ENCODE measurements at regions not wholly inside any gene's neighbourhood (a gene's known extent, or its start where the extent isn't known, plus 50 kb on each side); places are given as distances from the start of the nearest gene placed in this dataset.
A peak's percentile ranks its signal among the peaks of the same experiment; 100 is the strongest.

- Histone ChIP-seq H3K36me3 (no peaks in the 10 kb centered on the region), H3K4me3 (no peak overlapping the region), H3K27me3 (replicated peaks; ENCODE audit: insufficient read depth) (no peaks in the 10 kb centered on the region), H3K9me3 (no peaks in the 10 kb centered on the region), H3K27ac (no peak overlapping the region), H3K4me1 (ENCODE audit: control insufficient read depth in 1 of 2, low read depth in 2 of 2) (peaks cover 4 to 28% of the 10 kb centered on the region in 2 donors)
- DNase-seq (ENCODE audit: low spot score) (no peak), ATAC-seq (ENCODE audit: insufficient number of reproducible peaks, low FRiP score, low read depth) (no peak)
- TF ChIP-seq CTCF (IDR thresholded peaks at IDR 0.05), result no peak
These were observed 182.9 kb upstream of the NCAM1 start for GRCh38 chr11:112778091-112778876.

- Histone ChIP-seq H3K9me3 (no peaks in the 10 kb centered on the region), H3K4me3 (no peak overlapping the region), H3K27me3 (replicated peaks; ENCODE audit: insufficient read depth) (no peaks in the 10 kb centered on the region), H3K27ac (no peak overlapping the region), H3K4me1 (ENCODE audit: control insufficient read depth in 1 of 2, low read depth in 2 of 2) (peaks cover 4 to 31% of the 10 kb centered on the region in 2 donors), H3K36me3 (no peaks in the 10 kb centered on the region)
- TF ChIP-seq CTCF (IDR thresholded peaks at IDR 0.05), result no peak
- no peak for DNase-seq (ENCODE audit: low spot score)
- ATAC-seq (ENCODE audit: insufficient number of reproducible peaks, low FRiP score, low read depth), result no peak
These were observed 182.3 kb upstream of the NCAM1 start for GRCh38 chr11:112778877-112779266.

GRCh38 chr11:112780351-112781087 is 180.7 kb upstream of the NCAM1 start:
- H3K9me3 ChIP-seq, result no peaks in the 10 kb centered on the region
- no peaks in the 10 kb centered on the region for H3K36me3 ChIP-seq
- peaks cover 11 to 48% of the 10 kb centered on the region in 2 donors for H3K4me1 ChIP-seq (ENCODE audit: control insufficient read depth in 1 of 2, low read depth in 2 of 2)
- H3K27me3 ChIP-seq (replicated peaks; ENCODE audit: insufficient read depth), result no peaks in the 10 kb centered on the region
- no peak for DNase-seq (ENCODE audit: low spot score)
- ATAC-seq (ENCODE audit: insufficient number of reproducible peaks, low FRiP score, low read depth), result no peak
- peak overlapping the region; percentile 67 to 86 for H3K27ac ChIP-seq
- TF ChIP-seq CTCF (IDR thresholded peaks at IDR 0.05), result peak; percentile 18
- no peak overlapping the region for H3K4me3 ChIP-seq

GRCh38 chr11:112783945-112784322 is 177.3 kb upstream of the NCAM1 start:
- Histone ChIP-seq H3K4me1 (ENCODE audit: control insufficient read depth in 1 of 2, low read depth in 2 of 2) (peaks cover 9 to 52% of the 10 kb centered on the region in 2 donors), H3K36me3 (no peaks in the 10 kb centered on the region), H3K27me3 (replicated peaks; ENCODE audit: insufficient read depth) (no peaks in the 10 kb centered on the region), H3K9me3 (no peaks in the 10 kb centered on the region), H3K27ac (peak overlapping the region; percentile 78 to 84), H3K4me3 (no peak overlapping the region)
- DNase-seq (ENCODE audit: low spot score) (no peak), ATAC-seq (ENCODE audit: insufficient number of reproducible peaks, low FRiP score, low read depth) (no peak)
- no peak for TF ChIP-seq CTCF (IDR thresholded peaks at IDR 0.05)

- Histone ChIP-seq H3K36me3 (no peaks in the 10 kb centered on the region), H3K27me3 (replicated peaks; ENCODE audit: insufficient read depth) (no peaks in the 10 kb centered on the region), H3K4me1 (ENCODE audit: control insufficient read depth in 1 of 2, low read depth in 2 of 2) (peaks cover 9 to 52% of the 10 kb centered on the region in 2 donors), H3K9me3 (no peaks in the 10 kb centered on the region), H3K27ac (peak overlapping the region; percentile 78 to 84), H3K4me3 (peak overlapping the region; percentile 52)
- ATAC-seq (ENCODE audit: insufficient number of reproducible peaks, low FRiP score, low read depth) (no peak), DNase-seq (ENCODE audit: low spot score) (peak; percentile 52)
- TF ChIP-seq CTCF (IDR thresholded peaks at IDR 0.05), result no peak
These were observed 176.7 kb upstream of the NCAM1 start for GRCh38 chr11:112784323-112785073.
